Sigmoid colon (tissue), 3 donors: ENCODE measurements at regions not wholly inside any gene's neighbourhood (a gene's known extent, or its start where the extent isn't known, plus 50 kb on each side); places are given as distances from the start of the nearest gene placed in this dataset.

ENCODE experiments used
- POLR2A ChIP-seq, 2 donors: fragments of 450-650 bp; IDR thresholded peaks; one replicate each; pipeline ENCODE4 v1.6.1; 2016; ENCODE audit warnings: antibody characterized with exemption in 2 of 2, mild to moderate bottlenecking in 2 of 2, moderate library complexity in 2 of 2
- TF ChIP-seq, protein P1 (sequence below), 4 experiments: fragments of 450-650 bp in 3 of 4; fragments of 200-600 bp in 1 of 4; IDR thresholded peaks; one replicate each; pipeline ENCODE4 v1.5.1; 2016 to 2019; ENCODE audit warnings: antibody characterized with exemption in 4 of 4, mild to moderate bottlenecking in 3 of 4, moderate library complexity in 2 of 4

DNA sequence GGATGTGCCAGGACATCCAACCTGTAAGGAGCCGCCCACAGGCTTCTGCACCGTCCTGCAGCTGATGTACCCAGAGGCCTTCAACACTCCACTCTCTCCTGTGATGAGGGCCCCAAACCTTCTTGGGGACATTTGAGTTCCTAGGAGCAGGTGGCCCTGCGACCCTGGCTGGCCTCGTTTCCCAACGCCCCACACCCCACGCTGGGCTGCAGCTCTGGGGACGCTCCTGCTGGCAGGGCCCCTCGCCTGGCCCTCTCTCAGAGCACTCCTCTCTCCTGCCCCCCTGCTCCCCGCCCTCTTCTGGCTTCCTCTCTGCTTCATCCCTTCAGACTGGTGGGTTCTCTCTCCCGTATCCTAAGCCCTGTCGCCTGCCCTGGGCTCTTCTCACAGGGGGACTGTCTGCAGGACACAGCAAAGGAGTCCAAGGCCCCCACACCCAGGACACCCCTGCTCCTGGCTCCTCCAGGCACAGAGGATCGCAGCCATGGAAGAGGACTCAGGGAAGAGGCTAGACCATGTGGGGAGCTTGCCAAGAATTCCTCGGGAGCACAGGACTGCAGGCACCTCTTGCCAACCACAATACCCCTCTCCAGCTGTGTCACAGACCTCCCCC is 541.4 kb downstream of the TCERG1L start:
- TF ChIP-seq, protein P1, sequence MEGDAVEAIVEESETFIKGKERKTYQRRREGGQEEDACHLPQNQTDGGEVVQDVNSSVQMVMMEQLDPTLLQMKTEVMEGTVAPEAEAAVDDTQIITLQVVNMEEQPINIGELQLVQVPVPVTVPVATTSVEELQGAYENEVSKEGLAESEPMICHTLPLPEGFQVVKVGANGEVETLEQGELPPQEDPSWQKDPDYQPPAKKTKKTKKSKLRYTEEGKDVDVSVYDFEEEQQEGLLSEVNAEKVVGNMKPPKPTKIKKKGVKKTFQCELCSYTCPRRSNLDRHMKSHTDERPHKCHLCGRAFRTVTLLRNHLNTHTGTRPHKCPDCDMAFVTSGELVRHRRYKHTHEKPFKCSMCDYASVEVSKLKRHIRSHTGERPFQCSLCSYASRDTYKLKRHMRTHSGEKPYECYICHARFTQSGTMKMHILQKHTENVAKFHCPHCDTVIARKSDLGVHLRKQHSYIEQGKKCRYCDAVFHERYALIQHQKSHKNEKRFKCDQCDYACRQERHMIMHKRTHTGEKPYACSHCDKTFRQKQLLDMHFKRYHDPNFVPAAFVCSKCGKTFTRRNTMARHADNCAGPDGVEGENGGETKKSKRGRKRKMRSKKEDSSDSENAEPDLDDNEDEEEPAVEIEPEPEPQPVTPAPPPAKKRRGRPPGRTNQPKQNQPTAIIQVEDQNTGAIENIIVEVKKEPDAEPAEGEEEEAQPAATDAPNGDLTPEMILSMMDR (IDR thresholded peaks at IDR 0.05), result no peak
- TF ChIP-seq POLR2A (IDR thresholded peaks at IDR 0.05), result no peak
